ENCODE measurements at regions not wholly inside any gene's neighbourhood (a gene's known extent, or its start where the extent isn't known, plus 50 kb on each side); places are given as distances from the start of the nearest gene placed in this dataset.

DNA sequence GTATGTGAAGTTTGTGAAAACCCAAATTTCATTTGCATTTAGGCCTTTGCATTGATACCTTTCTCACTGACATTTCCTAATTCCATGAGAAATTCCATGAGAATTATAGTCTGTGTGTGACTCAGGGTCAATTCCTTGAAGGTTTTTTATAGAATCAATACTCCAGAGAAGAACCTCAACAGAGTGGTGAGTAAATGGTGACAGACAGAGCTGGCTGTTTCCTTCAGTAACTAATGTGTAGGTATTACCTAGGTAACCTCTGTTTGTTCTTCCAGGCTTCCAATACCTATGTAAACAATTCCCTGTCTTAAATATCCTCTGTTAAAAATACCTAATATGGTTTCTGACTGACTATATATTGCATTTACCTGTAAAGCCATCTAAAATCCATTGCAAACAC is 117.0 kb downstream of the TTC8 start:
- TF ChIP-seq, protein P1, sequence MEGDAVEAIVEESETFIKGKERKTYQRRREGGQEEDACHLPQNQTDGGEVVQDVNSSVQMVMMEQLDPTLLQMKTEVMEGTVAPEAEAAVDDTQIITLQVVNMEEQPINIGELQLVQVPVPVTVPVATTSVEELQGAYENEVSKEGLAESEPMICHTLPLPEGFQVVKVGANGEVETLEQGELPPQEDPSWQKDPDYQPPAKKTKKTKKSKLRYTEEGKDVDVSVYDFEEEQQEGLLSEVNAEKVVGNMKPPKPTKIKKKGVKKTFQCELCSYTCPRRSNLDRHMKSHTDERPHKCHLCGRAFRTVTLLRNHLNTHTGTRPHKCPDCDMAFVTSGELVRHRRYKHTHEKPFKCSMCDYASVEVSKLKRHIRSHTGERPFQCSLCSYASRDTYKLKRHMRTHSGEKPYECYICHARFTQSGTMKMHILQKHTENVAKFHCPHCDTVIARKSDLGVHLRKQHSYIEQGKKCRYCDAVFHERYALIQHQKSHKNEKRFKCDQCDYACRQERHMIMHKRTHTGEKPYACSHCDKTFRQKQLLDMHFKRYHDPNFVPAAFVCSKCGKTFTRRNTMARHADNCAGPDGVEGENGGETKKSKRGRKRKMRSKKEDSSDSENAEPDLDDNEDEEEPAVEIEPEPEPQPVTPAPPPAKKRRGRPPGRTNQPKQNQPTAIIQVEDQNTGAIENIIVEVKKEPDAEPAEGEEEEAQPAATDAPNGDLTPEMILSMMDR (IDR thresholded peaks at IDR 0.05; ENCODE audit: insufficient read depth, missing control alignments), result no peak
- FAIRE-seq (no peak), DNase-seq (ENCODE audit: insufficient read length, low spot score) (no peak)

DNA sequence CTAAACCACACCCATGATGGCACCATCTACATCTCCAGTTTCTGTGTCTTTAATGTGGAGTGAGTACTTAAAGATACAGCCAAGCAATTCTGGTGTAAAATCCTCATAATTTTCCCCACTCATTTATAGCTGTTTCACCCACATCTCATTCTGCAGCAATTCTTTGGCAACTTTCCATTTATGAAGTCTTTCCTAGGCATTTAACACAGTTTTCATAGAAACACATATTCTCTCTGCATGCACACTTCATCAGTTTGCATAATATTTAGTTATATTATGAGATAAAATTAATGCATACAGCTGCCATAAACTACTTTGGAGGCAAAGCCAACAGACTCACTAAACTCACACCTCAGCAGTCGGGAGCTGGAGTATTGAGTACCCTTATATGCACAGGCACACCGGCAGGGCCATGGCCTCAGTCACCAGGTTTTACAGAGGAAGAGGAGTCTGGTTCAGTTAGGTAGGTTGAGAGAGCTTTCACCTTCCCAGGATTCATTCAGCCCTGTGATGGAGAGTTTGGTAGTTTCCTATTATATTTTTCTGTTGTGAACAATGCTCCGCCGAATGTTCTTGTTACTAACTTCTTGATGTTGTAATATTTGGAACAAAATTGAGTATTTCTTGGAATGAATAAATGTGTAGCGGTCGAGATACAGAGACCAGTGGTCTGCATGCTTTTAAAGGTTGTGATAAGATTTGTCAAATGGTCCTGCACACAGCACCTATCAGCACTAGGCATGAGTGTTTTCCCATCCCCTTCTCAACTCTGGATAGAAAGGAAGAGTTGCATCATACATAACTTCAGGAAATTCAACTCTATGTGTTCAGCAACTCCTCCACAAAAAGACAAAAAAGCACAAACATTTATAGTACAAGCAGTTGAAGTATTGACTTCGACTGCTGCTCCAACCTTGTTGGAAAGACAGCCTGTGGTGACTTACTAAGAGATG is 123.5 kb downstream of the TTC8 start:
- DNase-seq (ENCODE audit: insufficient read length, low spot score) (no peak), FAIRE-seq (no peak)
- TF ChIP-seq, protein P1 (IDR thresholded peaks at IDR 0.05; ENCODE audit: insufficient read depth, missing control alignments), result no peak

DNA sequence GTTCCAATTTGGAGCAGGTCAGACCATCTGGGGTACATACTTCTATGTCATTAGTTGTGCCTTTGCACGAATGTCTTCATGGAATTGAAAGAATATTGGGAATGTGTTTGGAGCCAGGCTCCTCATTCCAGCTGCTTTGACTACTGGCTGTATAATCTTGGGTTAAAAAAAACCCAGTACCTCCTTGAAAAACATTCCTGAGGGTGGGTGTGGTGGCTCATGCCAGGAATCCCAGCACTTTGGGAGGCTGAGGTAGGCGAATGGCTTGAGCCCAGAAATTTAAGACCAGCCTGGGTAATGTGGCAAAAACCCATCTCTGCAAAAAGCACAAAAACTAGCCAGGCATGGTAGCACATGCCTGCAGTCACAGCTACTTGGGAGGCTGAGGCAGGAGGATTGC is 125.6 kb downstream of the TTC8 start:
- TF ChIP-seq, protein P1 (IDR thresholded peaks at IDR 0.05; ENCODE audit: insufficient read depth, missing control alignments), result no peak
- DNase-seq (ENCODE audit: insufficient read length, low spot score), result no peak
- no peak for FAIRE-seq

DNA sequence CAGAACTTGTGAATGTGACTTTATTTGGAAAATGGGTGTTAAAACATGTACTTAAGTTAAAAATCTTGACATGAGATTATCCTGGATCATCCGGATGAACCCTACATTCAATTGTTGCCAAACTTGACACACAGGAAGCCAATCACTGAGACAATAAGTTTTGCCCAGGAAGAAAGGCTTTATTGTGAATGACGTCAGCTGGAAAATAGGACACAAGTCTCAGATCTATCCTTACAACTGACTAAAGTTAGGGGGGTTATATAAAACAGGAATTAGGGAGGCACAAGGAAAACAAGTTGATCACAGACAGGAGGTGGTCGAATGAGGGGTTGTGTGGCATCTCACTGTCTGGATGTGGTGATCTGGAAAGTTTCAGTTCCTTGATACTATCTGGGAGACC is 126.9 kb downstream of the TTC8 start:
- FAIRE-seq (no peak), DNase-seq (ENCODE audit: insufficient read length, low spot score) (no peak)
- TF ChIP-seq, protein P1 (IDR thresholded peaks at IDR 0.05; ENCODE audit: insufficient read depth, missing control alignments), result no peak

DNA sequence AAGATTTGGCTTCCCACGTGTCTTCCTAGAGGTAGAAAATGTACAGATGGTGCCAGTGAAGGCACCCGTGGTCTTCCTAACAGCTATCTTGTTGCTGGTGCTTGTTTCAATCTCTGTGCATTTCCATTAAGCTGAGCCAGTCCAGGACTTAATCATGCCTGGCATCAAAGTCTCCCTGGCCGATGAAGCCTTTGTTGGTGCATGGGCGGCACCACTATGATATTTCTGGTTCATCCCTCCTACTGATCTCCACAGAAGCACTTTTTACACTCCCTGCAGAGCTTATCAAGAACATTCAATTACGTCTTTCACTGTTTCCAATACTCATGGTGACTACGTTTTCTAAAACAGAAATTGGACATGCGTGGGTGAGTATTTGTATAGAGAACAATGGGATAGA is 128.4 kb downstream of the TTC8 start:
- FAIRE-seq, result no peak
- TF ChIP-seq, protein P1 (IDR thresholded peaks at IDR 0.05; ENCODE audit: insufficient read depth, missing control alignments), result no peak
- DNase-seq (ENCODE audit: insufficient read length, low spot score), result no peak

DNA sequence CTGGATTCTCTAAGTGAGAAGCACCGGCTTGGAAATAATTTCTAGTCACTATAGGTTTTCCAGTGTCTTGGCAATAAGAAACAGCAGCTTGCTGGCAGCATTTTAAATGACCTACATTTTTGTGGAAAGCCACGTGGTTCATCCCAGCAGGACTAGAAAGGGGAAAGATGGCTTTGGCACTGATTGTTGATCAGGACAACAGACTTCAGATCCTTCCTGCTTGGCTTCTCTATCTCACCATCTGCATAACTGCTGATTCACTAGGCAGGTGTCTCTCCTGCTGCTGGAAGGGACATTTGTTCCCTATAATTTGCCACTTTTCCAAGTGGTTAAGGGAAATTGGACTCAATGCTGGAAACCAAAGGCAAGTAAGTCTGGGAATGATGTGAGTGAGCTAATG is 131.0 kb downstream of the TTC8 start:
- no peak for FAIRE-seq
- no peak for DNase-seq (ENCODE audit: insufficient read length, low spot score)
- TF ChIP-seq, protein P1 (IDR thresholded peaks at IDR 0.05; ENCODE audit: insufficient read depth, missing control alignments), result no peak

DNA sequence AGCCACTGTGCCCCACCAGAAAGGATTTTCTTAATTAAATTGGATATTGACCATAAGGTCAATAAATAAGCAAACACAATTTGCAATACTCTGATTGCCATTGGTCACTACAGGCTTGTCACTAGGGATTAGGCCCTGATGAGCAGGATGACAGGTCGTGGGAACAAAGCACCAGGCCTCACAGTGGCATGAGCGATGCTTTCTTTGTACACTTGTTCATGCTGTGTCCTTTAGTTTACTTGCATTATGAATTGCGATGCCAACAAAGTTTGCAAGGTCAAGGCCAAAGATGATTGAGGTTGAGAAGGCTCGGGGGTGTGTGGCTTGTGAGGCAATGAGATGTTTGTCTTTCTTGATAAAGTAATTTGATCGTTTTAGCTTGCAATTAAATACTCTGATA is 136.0 kb downstream of the TTC8 start:
- no peak for FAIRE-seq
- TF ChIP-seq, protein P1 (IDR thresholded peaks at IDR 0.05; ENCODE audit: insufficient read depth, missing control alignments), result no peak
- DNase-seq (ENCODE audit: insufficient read length, low spot score), result no peak

Measured in D721Med (cell line).